ENCODE measurements at regions not wholly inside any gene's neighbourhood (a gene's known extent, or its start where the extent isn't known, plus 50 kb on each side); places are given as distances from the start of the nearest gene placed in this dataset.

DNA sequence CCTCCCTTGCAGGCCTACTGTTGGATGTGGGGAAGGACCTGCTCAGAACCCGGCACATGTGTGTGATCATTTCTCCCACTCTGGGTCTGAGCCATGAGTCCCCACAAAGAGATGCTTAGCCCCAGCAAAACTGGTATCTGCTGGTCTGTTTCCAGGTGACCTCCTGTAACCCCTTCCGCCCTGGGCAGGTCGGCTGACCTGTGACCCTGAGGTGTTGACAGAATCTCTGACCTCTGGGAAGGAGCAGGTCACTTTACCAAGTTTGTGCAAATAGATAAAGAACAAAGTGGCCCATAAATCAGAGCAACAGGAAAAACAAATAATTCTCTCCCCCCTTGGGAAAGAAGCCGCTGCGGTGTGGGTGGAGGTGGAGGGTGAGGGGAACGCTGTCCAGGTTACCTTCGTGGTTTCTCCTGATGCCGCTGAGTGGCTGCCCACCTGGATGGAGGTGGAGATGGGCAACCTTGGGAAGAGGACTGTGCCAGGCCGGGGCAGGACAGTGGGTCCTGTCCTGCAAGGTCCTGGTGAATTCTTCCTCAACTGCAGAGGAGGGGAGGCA, 174.0 kb upstream of the MYCN start:
- no peak for DNase-seq
- Histone ChIP-seq H3K27me3 (no peaks in the 10 kb centered on the region), H3K4me1 (no peaks in the 10 kb centered on the region), H3K36me3 (no peaks in the 10 kb centered on the region), H3K27ac (no peak overlapping the region), H3K9me3 (no peaks in the 10 kb centered on the region), H3K4me3 (no peak overlapping the region)
- TF ChIP-seq POLR2A (IDR thresholded peaks at IDR 0.05) (no peak), CTCF (IDR thresholded peaks at IDR 0.05) (no peak)
- intact Hi-C loops (cut with DNase I; ENCODE audit: low total_unique reads), result no loop called here

DNA sequence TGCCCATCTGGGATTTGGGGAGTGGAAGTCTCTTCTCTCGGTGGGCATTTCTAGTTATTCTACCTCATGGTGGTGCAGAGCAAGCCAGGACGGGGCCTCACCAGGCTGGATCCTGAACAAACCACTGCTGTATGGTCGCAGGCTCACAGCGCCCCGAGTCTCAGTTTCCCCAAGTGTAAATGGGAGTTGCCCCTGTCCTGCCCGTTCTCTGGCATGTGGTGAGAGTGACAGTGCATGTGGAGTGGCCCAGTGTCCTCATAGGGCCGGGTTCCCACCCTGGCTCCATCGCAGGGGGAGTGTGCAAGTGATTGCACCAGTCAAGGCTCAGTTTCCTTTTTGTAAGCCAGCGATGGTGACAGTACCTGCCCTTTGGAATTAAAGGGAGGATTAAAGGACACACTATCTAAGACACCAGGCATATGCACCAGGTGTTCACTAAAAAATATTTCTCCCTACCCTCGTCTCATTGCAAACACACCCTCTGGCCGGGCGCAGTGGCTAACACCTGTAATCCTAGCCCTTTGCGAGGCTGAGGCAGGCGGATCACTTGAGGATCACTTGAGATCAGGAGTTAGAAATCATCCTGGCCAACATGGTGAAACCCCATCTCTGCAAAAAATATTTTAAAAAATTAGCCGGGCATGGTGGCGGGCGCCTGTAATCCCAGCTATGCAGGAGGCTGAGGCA, 173.3 kb upstream of the MYCN start:
- Histone ChIP-seq H3K9me3 (no peaks in the 10 kb centered on the region), H3K36me3 (no peaks in the 10 kb centered on the region), H3K4me1 (no peaks in the 10 kb centered on the region), H3K27ac (no peak overlapping the region), H3K4me3 (no peak overlapping the region), H3K27me3 (no peaks in the 10 kb centered on the region)
- TF ChIP-seq CTCF (IDR thresholded peaks at IDR 0.05) (no peak), POLR2A (IDR thresholded peaks at IDR 0.05) (no peak)
- intact Hi-C loops (cut with DNase I; ENCODE audit: low total_unique reads), result no loop called here
- no peak for DNase-seq

DNA sequence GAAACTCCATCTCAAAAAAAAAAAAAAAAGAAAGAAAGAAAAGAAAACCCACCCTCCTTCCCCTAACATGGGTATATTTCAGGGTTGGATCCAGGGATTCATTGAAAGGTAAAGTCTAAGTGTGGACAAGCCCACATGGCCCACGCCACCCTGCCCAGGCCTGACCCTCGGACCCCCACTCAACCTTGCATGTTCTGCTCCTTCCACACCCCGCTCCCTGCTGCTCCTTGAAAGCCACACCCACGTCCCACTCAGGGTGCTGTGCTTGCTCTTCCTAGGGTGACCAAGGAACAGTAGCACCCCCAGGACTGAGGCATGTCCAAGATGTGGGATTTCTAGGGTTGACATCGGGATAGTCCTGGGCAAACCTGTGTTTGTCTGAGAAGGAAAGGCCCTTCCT, 172.7 kb upstream of the MYCN start:
- H3K27me3 ChIP-seq, result no peaks in the 10 kb centered on the region
- no peaks in the 10 kb centered on the region for H3K9me3 ChIP-seq
- DNase-seq, result no peak
- intact Hi-C loops (cut with DNase I; ENCODE audit: low total_unique reads), result no loop called here
- no peak for TF ChIP-seq CTCF (IDR thresholded peaks at IDR 0.05)
- no peak for TF ChIP-seq POLR2A (IDR thresholded peaks at IDR 0.05)
- H3K4me1 ChIP-seq, result no peaks in the 10 kb centered on the region
- no peak overlapping the region for H3K27ac ChIP-seq
- no peaks in the 10 kb centered on the region for H3K36me3 ChIP-seq
- H3K4me3 ChIP-seq, result no peak overlapping the region

DNA sequence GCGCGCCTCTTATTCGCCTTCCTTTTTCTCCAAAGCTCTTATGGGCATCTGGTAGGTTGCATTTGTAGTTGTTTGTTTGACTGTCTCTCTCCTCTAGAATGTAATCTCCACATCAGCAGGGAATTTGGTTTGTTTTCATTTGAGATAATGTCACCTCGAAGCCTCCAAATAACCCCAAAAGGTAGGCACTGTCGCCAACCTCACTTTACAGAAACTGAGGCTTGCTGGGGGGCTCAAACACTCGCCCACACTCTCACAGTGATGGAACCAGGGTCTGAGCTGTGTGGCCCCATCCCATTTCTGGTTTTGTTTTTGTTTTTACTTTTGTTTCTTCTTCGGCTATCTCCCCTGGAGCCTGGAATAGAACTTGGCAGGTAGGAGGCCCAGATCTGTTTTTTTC, 172.2 kb upstream of the MYCN start:
- H3K27ac ChIP-seq, result no peak overlapping the region
- intact Hi-C loops (cut with DNase I; ENCODE audit: low total_unique reads), result no loop called here

More for the DNA sequence above, 172.2 kb upstream of the MYCN start:
- DNase-seq, result no peak
- no peak for TF ChIP-seq POLR2A (IDR thresholded peaks at IDR 0.05)
- no peak for TF ChIP-seq CTCF (IDR thresholded peaks at IDR 0.05)
- Histone ChIP-seq H3K9me3 (no peaks in the 10 kb centered on the region), H3K36me3 (no peaks in the 10 kb centered on the region), H3K4me3 (no peak overlapping the region), H3K4me1 (no peaks in the 10 kb centered on the region), H3K27me3 (no peaks in the 10 kb centered on the region)

Measured in uterus (tissue), 3 donors.